Panc1 (cell line): ENCODE measurements at regions not wholly inside any gene's neighbourhood (a gene's known extent, or its start where the extent isn't known, plus 50 kb on each side); places are given as distances from the start of the nearest gene placed in this dataset.

Source experiments
- REST ChIP-seq, 2 experiments: IDR thresholded peaks; 2 replicates each; pipeline ENCODE4 v1.6.1; 2011 to 2012; ENCODE audit warnings: low read depth in 2 of 2, control low read depth in 1 of 2, low read length in 1 of 2, mild to moderate bottlenecking in 1 of 2, moderate library complexity in 1 of 2; ENCODE audit not compliant: insufficient read depth in 1 of 2
- SIN3A ChIP-seq: IDR thresholded peaks from 2 replicates; pipeline ENCODE4 v1.6.1; 2012; ENCODE audit warnings: low read depth, mild to moderate bottlenecking, low read length, moderate library complexity, borderline replicate concordance; ENCODE audit not compliant: insufficient read depth
- TCF7L2 ChIP-seq: IDR thresholded peaks from 2 replicates; pipeline ENCODE4 v1.6.1; 2011; ENCODE audit warnings: mild to moderate bottlenecking, low read depth, low read length, inconsistent platforms
- TF ChIP-seq, protein P1 (sequence below): fragments of 450-650 bp; IDR thresholded peaks from 2 replicates; pipeline ENCODE4 v1.5.1; 2017; ENCODE audit warnings: mild to moderate bottlenecking

GRCh38 chr4:14465057-14465456 is 537.2 kb upstream of the CPEB2 start:
- TF ChIP-seq, protein P1, sequence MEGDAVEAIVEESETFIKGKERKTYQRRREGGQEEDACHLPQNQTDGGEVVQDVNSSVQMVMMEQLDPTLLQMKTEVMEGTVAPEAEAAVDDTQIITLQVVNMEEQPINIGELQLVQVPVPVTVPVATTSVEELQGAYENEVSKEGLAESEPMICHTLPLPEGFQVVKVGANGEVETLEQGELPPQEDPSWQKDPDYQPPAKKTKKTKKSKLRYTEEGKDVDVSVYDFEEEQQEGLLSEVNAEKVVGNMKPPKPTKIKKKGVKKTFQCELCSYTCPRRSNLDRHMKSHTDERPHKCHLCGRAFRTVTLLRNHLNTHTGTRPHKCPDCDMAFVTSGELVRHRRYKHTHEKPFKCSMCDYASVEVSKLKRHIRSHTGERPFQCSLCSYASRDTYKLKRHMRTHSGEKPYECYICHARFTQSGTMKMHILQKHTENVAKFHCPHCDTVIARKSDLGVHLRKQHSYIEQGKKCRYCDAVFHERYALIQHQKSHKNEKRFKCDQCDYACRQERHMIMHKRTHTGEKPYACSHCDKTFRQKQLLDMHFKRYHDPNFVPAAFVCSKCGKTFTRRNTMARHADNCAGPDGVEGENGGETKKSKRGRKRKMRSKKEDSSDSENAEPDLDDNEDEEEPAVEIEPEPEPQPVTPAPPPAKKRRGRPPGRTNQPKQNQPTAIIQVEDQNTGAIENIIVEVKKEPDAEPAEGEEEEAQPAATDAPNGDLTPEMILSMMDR, result no peak
- TF ChIP-seq SIN3A, result no peak
- TF ChIP-seq TCF7L2, result no peak
- no peak for TF ChIP-seq REST (IDR thresholded peaks at IDR 0.05; ENCODE audit: insufficient read depth in 1 of 2, low read depth in 2 of 2, low read length in 1 of 2)
